HG03521 (cell line): ENCODE measurements at regions not wholly inside any gene's neighbourhood (a gene's known extent, or its start where the extent isn't known, plus 50 kb on each side); places are given as distances from the start of the nearest gene placed in this dataset.
"Not testable (repeated sequence)": the region's sequence is repeated elsewhere in the genome, so short reads cannot be mapped to it uniquely, and the experiment has no call there.

ENCODE experiments used
- ATAC-seq: cut with Tn5 transposase; IDR thresholded peaks from one replicate; pipeline ENCODE4 v1.9.1; 2021; ENCODE audit warnings: mild to moderate bottlenecking, moderate library complexity; ENCODE audit not compliant: unreplicated experiment

GRCh38 chr11:67779189-67779875, 104.9 kb upstream of the ALDH3B2 start:
- not testable (repeated sequence) for ATAC-seq

- no peak for ATAC-seq
These were observed 102.6 kb upstream of the ALDH3B2 start for GRCh38 chr11:67776852-67777520.

GRCh38 chr11:67774175-67774574, 99.8 kb upstream of the ALDH3B2 start:
- not testable (repeated sequence) for ATAC-seq

DNA sequence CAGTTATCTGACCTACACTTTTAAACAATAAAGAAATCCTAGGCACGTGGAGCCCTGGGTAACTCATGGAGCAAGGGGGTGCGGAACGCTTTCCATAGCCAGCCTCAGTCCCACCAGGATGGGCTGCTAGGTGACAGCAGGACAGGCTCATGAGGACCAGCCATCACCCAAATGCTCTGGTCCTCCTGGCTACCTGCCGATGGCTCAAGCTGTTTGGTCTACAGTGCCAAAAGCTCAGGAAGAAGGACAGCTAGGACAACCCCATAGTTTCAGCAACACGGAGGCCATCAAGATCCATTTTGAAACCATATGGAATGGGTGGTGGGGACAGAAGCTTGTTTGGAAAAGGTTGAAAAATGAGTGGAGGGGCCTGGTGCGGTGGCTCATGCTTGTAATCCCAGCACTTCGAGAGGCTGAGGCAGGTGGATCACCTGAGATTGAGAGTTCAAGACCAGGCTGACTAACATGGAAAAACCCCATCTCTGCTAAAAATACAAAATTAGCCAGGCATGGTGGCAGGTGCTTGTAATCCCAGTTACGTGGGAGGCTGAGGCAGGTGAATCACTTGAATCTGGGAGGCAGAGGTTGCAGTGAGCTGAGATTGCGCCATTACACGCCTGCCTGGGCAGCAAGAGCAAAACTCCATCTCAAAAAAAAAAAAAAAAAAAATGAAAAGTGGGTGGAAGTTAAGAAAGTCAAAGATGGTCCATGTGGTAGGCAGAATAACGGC, 93.7 kb upstream of the ALDH3B2 start:
- not testable (repeated sequence) for ATAC-seq

DNA sequence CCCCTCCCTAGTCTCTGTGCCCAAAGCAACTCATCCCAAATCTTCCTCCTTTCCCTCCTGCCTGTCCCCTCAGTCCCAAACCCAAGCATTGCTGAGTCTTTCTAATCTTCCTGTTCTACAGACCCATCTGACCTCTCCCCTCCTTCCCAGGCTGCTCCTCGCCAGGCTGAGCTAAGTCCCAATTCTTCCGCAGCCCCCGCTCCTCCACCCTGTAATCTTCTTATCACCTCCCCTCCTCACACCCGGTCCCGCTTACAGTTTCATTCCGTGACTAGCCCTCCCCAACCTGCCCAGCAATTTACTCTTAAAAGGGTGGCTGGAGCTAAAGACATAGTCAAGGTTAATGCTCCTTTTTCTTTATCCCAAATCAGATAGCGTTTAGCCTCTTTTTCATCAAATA, 86.8 kb upstream of the ALDH3B2 start:
- ATAC-seq, result not testable (repeated sequence)

GRCh38 chr11:67759321-67759720, 84.9 kb upstream of the ALDH3B2 start:
- not testable (repeated sequence) for ATAC-seq

DNA sequence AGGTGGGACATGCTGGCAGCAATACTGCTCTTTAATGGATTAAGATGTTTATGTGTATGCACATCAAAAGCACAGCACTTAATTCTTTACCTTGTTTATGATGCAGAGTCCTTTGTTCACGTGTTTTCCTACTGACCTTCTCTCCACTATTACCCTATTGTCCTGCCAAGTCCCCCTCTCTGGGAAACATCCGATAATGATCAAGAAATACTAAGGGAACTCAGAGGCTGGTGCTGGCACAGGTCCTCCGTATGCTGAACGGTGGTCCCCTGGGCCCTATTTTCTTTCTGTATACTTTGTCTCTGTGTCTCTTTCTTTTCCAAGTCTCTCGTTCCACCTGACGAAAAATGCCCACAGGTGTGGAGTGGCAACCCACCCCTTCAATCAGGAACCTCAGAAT, 84.0 kb upstream of the ALDH3B2 start:
- ATAC-seq, result not testable (repeated sequence)

GRCh38 chr11:67758009-67758408, 83.6 kb upstream of the ALDH3B2 start:
- not testable (repeated sequence) for ATAC-seq

DNA sequence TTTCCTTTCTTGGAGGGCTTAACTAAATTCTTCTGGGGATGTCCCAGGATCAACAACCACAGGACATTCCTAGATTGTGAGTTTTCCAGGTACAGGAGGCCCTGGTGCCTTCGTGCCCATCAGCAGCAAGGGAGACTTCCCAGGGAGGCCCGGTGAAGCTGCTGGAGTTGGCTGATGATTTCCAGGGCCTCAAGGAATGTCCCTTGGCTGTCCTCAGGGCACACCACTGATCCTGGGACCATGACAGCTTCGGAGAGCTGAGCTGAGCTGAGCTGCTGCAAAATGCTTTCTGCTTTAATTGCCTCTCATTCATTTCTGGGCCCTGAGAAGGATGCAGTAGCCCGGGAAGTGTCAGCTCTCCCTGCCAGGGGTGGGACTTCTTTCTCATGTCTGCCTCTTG, 79.4 kb upstream of the ALDH3B2 start:
- not testable (repeated sequence) for ATAC-seq

- ATAC-seq, result no peak
These were observed 70.8 kb upstream of the ALDH3B2 start for GRCh38 chr11:67745181-67745726.

DNA sequence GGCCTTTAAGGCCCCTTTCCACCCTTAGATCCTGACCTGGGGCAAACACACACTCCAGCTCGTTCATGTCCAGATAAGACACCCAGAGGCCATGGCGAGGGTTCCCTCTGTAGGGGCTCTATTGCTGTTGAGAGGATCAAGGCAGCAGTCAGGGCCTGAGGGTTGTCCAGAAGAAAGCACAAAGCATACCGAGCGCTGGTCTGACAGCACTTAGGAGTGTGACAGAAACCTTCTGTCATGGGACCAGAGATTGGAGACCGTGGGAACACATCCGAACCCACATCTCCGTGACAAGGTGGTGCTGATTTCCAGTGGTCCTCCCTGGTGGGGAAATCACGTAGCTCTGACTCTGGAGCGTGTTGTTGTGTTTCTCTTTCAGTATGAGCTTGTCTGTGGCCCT, 69.8 kb upstream of the ALDH3B2 start:
- not testable (repeated sequence) for ATAC-seq

GRCh38 chr11:67738231-67738630, 63.8 kb upstream of the ALDH3B2 start:
- not testable (repeated sequence) for ATAC-seq

DNA sequence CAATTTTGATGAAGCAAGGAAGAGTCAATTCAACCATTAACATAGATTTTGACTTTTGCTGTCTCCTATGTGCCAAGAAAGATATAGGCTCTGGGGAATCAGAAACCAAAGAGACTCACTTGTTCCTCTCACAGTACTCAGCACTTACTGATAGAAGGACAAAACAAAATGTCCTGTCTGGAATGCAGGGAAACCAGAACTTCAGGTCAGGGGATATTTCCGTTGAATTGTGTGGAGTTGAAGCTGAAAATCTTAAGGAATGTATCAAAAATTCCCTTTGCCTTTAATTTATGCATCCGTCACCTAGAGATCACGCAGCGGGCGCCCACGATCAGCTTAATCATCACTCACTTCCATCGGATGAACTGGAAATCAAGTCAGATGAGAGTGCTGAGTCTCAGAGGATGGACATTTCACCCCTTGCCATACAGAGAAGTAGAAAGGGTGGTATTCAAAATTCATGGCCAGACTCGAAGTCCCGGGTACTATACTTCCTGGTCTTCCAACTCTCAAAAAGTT, 63.2 kb upstream of the ALDH3B2 start:
- ATAC-seq, result not testable (repeated sequence)

- ATAC-seq, result no peak
These were observed 57.8 kb upstream of the ALDH3B2 start for GRCh38 chr11:67732045-67732787.

DNA sequence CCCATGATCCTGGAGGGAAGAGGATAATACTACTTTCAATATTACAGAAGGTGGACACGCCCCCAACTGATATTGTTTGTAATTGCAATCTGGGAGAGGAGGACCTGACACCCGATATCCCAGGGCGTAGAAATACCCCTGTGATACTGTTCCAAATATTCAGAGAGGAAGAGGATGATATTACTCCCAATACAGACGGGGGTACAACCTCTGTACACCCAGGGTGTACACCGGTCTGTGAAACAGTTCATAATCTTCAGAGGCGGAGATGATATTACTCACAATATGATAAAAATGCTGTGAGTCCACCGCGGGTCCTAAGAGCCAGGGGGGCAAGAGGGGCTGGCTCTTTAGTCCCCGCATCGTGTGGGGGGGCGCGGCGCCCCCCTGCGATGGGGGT, 57.2 kb upstream of the ALDH3B2 start:
- no peak for ATAC-seq

DNA sequence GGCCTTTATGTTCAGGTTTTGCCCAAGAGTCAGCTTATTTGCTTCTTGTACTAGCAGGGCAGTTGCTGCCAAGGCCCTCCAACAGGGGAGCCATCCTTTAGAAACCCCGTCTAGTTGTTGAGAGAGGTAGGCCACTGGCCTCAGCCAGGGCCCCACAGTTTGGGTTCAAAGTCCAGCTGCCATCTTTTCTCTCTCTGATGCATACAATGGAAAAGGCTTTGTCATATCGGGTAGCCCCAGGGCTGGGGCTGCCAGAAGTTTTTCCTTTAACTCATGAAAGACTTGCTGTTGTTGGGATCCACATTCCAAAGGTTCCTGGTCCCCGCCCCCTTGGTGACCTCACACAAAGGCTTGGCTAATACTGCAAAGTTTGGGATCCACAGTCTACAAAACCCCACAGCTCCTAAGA, 53.7 kb upstream of the ALDH3B2 start:
- ATAC-seq, result not testable (repeated sequence)

- not testable (repeated sequence) for ATAC-seq
These were observed 52.9 kb upstream of the ALDH3B2 start for GRCh38 chr11:67727066-67728040.
